ENCODE measurements at regions not wholly inside any gene's neighbourhood (a gene's known extent, or its start where the extent isn't known, plus 50 kb on each side); places are given as distances from the start of the nearest gene placed in this dataset.
"Not testable (repeated sequence)": the region's sequence is repeated elsewhere in the genome, so short reads cannot be mapped to it uniquely, and the experiment has no call there.

DNA sequence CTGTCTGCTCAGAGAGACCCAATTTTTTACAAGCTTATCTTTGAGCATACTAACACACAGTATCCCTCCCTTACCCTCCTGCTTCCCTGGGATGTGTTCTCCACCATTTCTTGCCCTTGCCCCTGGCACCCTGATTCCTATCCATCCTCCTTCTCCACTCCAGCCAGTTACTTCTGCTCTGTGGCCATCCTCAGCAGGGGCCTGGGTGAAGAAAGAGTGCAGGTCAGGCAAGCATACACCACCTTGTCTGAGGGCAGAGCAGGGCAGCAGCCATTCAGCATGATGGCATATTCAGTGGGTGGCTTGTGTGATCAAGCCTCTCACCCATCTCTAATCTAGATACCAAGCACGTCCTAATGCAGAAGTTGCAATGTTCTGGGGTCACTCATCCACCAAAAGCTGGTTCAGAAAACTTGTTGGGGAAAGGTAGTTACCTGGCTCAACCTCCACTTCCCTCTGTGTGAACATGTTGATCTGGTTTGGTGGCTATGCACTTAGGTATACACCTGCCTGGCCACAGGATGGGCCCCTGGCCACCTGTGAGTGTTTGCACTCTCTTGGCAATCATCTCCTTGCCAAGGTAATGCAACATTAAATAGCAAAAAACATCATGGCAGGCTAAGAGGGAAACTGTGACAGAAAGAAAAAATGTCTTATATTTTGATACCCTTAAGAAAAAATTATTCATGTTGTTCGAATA lies 900.3 kb upstream of the MIR17HG start:
- no peak for DNase-seq

DNA sequence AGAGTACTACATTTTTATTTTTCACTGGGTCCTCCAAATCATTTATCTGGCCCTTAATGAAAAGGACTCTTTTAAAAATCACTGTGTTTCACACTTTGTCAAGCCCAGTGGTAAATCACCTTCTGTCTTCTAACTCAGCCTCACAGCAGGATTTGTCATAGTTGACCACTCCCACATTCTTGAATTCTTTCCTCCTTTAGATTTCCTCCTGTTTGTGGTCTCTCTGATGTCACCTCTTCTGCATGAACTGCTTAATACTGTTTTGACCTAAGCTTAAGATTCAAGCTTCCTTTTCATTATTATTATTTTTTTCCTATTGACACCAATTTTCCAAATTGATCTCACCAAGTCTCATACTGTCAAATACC lies 899.8 kb upstream of the MIR17HG start:
- DNase-seq, result no peak

DNA sequence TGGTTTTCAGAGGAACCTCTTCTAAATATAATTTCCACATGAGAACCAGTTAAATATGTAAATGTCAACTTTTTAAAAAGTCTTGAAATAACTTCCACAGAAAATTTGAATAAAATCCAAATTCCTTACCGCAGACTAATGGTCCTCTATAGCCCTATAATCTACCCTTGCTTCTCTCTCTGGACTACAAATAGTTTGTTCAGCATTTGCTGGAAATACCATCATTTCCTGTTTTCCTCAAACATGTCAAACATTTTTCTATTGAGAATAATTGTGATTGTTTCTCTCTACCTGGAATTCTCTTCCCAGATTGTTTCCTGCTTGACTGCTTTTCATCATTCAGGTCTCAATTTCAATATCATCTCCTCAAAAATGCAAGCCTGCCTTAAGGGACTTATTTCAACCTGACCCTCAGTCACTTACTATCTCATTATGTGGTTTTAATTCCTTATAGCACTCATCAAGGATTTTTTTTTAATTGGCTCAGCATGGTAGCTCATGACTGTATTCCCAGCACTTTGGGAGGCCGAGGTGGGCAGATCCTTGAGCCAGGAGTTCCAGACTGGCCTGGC lies 898.9 kb upstream of the MIR17HG start:
- no peak for DNase-seq

DNA sequence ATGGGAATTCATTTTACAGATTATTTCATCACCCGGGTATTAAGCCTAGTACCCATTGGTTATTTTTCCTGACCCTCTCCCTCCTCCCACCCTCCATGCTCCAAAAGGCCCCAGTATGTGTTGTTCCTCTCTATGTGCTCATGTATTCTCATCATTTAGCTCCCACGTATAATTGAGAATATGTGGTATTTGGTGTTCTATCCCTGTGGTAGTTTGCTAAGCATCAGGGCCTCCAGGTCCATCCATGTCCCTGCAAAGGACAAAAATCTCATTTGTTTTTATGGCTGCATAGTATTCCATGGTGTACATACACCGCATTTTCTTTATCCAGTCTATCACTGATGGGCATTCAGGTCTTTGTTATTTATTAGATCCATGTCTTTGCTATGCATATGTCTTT lies 894.1 kb upstream of the MIR17HG start:
- no peak for DNase-seq

DNA sequence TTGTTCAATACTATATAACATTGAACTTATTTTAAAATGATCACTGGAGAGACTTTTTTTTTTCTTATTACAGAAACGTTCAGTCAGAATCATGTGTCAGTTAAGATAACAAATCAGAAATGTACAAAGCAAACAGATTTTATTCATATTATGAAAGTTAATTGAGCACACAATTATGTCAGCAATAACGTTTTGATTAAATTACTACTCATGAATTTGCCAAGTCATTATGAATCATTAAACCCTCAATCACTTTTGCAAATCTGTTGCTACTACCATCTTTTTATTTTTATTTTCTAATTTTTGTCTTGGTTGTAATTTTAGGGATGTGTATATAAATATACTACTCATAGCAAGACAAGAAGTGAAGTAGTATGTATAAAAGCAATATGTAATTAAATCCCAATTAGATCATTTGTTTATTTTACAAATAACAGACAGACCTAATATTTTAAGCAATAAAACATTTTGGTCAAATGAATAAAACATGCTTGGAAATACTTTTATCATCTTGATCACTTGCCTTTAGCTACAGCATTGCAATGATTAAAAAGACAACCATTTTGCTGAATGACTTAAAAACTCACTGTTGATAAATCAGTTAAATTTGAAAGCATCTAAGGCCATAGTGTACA lies 893.4 kb upstream of the MIR17HG start:
- no peak for DNase-seq

DNA sequence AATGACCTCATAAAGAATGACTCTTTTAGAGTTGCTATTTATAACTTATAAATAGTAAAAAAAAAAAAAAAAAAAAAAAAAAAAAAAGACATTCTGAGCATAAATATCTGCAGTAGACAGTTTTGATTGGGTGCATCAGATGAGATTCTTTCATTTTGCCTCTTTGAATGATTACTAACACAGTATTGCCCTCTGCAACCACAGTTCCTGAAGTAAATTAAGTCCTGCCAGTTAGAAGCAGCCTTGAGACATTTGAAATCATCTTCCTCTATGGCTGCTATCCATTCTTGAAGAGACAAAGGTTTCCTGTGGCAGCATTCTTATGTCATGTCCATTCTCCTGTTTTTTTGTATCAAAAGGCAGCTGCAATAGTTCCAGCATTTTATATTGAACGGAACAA lies 892.4 kb upstream of the MIR17HG start:
- no peak for DNase-seq

DNA sequence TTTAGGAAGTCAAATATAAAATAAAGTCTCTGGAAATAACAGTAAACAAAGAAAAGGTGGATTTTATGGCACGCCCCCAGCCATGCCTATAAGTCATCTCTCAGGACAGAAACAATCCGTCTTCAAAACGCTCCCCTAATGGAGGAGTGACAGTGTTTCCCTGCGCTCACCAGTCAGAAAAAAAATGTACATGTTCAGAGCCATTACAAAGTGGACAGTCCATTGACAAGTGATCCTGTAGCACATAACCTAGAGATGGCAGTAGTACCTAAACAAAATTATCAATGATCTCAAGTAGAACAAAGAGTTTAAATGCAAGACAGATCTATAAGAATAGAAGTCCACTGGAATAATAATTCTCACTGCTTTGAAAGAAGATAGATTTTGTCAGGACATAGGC lies 891.7 kb upstream of the MIR17HG start:
- no peak for DNase-seq

DNA sequence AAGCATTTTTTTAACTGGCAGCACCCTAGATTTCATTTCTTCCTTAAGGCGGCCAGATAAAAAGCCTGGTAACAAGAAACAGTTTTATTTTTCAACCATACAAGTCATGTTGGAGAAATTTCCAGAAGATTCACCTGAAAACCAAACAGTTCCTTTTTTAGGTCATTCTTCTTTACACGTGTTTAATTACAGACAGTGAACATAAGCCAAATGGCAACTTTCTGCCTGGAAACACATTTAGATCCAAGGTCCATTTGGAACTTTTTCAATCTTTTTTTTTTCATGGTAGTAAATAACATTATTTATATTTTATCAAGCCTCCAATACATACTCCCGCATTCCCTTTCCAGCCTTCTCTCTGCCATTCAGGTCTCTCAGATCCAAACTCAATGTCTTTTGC lies 886.1 kb upstream of the MIR17HG start:
- DNase-seq, result no peak

DNA sequence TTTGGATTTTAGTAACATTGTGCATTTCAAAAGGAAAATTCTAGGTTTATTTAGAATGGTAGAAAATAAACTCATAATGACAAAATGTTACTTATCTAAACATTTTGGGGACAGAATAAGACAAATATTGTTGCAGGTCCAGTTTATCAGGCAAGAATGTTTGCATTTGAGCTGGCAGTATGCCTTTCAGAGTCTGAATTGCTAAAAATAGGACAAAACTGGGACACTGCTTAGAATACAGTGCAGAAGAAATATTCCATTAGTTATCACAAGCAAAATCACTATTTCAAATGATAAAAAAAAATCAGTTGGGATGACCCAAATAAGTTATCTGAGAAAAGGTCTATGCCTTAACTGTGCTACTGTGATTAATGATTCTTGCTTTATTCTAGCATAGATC lies 870.3 kb upstream of the MIR17HG start:
- no peak for DNase-seq

DNA sequence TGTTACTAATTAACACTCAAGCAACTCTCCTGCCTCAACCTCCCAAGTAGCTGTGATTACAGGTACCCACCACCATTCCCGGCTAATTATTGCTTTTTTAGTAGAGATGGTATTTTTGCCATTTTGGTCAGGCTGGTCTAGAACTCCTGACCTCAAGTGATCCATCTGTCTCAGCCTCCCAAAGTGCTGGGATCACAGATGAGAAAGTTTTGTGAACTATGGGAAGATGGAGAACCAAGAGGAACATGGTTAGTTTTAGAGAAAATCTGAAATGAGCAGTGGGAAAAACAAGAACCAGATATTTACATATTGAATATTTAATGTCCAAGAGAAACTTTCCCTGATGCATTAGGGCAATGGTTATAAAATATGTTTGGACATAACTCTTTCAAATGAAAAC lies 863.6 kb upstream of the MIR17HG start:
- DNase-seq, result no peak

DNA sequence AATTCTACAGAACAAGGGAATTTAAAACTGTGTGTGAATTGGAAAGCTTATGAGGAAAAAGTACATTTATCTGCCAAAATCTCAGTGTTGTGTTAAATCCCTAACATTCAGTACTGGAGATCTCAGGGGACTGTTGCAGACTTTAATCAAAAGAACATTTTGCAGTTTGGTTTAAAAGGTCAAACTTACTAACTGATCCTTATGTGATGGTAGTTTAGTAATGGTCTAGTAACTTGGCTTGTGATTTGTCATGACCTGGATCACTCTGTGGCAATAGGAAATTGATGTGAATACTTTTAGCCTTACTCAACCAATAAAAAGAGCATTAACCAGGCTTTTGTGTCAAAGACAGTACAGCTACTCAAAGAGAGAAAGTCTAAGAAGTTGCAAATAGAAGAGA lies 862.1 kb upstream of the MIR17HG start:
- DNase-seq, result no peak

DNA sequence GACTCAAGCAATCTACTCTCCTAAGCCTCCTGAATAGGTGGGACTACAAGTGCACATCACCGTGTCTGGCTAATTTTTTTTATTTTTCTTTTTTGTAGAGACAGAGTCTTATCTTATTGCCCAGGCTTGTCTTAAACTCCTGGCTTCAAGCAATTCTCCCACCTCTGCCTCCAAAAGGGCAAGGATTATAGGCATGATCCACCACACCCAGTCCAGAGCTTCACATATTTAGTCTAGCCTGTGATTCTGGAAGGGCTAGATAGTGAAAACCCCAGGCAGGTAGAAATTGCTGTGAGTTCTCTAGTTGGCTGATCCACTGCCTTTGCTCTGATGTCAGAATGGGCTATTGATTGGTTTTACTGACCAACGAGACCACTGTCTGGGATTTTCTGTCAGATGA lies 854.6 kb upstream of the MIR17HG start:
- DNase-seq, result no peak

DNA sequence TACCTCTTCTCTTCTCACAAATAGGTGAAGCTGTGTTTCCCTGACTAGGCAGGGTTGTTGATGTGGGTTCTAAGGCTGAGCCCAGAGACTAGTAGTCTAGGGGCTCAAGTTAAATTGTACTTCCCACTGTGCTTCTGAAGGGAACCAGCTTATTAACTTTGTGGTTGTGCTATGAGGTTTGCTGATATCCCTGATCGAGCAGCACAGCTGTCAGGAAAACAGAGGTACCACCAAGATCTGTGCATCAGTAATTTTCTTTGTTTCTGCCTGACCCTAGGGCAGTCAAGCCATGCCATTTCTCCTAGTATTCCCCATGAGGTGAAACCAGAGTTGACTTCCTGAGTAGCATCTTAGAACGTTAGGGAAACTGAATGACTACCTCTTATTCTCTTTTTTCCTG lies 853.8 kb upstream of the MIR17HG start:
- DNase-seq, result no peak

DNA sequence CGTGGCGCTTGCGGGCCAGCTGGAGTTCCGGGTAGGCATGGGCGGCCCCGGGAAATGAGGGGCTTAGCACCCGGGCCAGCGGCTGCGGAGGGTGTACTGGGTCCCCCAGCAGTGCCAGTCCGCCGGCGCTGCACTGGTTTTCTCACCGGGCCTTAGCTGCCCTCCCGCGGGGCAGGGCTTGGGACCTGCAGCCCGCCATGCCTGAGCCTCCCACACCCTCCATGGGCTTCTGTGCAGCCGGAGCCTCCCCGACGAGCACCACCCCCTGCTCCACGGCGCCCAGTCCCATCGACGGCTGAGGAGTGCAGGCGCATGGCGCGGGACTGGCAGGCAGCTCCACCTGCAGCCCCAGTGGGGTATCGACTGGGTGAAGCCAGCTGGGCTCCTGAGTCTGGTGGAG lies 852.6 kb upstream of the MIR17HG start:
- DNase-seq, result not testable (repeated sequence)

DNA sequence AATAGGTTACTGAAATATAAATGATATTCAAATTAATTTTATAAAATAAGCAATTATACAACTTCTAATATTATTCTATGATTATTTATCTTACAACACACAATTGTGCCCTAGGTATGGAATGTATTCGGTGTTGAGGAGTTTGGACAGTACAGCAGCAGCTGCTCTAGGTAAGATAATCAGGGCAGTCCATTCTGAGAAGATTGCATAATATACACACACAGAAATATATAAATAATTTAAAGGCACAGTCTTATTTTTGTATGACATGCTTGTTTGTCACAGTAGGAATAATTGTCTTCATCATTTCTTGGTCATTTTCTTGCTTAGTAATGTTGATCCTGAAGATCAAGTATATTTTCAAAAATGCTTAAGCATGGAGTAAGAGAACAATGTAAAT lies 849.4 kb upstream of the MIR17HG start:
- DNase-seq, result no peak

DNA sequence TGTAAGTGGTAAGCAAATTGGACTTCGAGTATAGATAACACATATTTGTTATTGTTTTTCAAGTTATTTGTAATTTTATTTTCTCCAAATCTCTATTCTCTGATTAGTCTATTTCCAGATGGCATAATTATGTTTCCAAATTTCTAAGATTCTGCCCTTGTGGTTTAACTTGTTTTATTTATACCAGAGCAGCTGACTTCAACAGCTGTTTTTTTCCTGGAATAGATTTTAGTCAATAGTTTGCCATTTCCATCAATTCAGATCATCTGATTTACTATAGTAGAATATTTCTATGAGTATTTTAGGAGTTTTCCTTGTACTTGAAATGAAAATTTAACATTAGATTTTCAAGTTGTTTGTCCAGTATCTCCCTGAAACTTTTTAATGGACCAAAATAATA lies 848.7 kb upstream of the MIR17HG start:
- no peak for DNase-seq

DNA sequence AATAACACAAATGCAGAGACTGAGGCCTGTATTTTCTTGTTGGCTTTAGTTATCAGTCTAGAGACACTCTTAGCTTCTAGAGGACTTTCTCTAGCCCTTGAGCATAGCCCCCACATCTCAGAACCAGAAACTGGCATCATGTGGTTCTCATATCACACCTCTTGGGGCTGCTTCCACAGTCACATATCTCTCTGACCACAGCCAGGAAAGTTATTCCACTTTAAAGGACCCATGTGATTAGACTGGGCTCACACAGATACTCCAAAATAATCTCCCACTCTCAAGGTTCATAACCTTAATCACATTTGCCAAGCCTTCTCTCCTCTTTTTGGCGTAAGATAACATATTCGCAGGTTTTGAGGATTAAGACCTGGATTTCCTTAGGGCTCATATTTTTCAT lies 846.9 kb upstream of the MIR17HG start:
- no peak for DNase-seq

DNA sequence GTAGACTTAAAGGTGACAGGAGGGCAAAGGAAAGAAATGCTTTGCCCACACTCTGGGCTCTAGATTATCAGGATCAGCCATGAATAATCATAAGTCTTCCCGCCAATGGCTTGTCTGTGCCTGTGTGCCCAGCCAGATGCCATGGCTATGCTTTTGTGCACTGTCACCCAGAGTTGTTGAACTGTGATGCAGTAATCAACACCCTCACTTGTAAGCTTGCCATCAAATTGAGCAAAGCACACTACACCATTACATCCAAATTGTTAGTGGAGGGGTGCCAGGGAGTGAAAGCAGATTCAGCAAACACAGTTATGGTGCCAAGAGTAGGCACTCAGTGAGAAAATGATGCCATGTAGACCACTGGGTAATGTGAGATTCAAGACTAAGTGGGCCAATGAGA lies 845.3 kb upstream of the MIR17HG start:
- no peak for DNase-seq

DNA sequence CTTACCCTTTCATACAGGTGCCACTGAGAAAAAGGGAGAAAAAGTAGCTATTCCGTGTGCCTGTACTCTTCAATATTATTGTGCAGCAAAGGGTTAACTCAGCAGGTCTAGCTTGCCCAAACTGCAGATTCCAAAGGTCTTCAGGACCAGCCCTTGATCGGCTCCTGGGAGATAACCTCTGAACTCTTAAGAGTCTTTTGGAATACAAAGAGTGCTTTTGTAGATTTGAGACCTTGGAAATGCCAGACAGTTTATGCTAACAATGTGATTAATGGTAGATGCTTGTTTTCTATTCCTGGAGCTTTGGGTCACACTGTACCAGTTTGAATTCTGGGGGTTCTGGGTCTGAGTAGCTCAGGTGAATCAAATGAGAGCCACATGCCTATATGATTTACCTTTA lies 844.7 kb upstream of the MIR17HG start:
- no peak for DNase-seq

DNA sequence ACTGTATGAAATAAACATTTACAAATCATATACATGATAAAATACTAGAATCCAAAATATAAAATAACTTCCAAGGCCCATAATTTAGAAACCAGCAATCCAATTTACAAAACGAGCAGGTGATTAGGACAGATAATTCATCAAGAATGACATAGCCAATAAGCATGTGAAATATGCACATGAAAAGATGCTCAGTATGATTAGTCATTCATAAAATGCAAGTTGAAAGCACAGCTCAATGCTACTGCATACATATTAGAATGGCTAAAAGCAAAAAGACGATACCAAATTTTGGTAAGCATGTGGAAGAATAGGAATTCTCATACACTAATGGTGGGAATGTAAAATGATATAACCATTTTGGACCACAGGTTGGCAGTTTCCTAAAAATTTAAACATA lies 837.2 kb upstream of the MIR17HG start:
- no peak for DNase-seq

DNA sequence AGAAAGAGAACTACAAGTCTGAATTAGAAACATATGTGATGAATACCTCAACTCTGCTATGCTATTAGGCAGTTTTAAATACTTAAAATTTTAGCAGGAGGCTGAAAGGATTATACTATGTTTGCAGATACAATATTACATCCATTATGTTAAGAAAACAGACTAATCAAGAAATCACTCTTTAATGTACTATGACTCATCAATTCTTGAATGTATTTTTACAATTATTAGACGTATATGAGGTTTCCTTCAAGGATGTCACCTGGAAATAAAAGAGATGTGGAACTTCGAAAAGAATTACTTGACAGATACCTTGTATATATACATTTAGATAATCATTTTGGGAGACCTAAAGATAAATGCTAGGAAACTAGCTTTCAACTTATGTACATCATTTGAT lies 835.6 kb upstream of the MIR17HG start:
- no peak for DNase-seq

DNA sequence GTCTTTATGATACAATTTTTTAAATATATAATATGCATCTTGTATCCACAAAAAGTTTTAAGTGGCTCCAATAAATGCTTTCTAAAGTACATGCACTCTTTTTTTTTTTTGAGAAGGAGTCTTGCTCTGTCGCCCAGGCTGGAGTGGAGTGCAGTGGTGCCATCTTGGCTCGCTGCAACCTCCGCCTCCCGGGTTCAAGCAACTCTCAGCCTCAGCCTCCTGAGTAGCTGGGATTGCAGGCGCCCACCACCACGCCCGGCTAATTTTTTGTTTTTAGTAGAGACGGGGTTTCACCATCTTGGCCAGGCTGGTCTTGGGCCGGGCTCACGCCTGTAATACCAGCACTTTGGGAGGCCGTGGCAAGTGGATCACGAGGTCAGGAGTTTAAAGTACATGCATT lies 832.8 kb upstream of the MIR17HG start:
- not testable (repeated sequence) for DNase-seq

DNA sequence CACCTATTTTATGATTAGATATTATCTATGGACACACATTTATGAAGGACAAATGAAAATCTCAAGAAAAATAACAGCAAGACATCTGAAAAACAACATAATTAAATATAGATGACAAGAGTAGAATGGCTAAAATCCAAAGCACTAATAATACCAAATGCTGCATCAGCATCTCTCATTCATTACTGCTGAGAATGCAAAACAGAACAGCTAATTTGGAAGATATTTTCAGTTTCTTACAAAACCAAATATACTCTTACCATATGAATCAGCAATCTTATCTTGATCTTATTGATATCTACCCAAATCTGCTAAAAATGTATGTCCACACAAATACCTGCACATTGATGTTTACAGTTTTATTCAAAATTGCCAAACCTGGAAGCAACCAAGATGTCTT lies 829.1 kb upstream of the MIR17HG start:
- DNase-seq, result no peak

DNA sequence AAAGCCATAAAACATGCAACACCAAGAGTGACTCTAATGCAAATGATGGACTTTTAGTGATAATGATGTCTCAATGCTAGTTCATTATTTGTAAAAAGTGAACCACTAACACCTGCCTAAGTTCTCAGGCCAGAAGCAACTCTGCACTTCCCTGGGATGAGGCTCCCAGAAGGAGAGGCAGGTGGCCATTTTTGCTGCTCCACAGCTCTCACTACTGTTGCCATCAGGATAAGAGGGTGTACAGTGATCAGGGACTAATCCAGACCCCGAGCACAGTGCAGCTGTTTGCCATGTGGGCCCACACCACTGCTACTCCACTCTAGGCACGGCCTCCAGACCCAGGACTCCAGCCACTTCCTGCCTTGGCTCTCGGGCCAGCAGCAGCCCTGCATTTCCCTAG lies 828.3 kb upstream of the MIR17HG start:
- no peak for DNase-seq

DNA sequence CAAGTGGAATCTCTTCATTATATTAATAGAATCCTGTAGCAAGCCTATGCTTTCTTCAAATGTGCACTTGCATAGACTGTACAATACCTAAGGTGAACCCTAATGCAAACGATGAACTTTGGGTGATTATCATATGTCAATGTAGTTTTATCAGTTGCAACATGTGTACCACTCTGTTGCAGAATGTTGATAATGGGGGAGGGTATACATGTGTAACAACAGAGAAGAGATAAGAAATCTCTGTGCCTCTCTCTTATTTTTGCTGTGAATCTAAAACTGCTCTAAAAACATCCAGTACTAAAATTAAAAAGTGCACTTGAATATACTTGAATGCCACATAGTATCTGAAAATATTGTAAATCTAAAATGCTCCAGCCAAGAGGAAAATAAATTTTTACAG lies 820.8 kb upstream of the MIR17HG start:
- DNase-seq, result no peak
